Glutamatergic neuron (in vitro differentiated cells): ENCODE measurements at regions not wholly inside any gene's neighbourhood (a gene's known extent, or its start where the extent isn't known, plus 50 kb on each side); places are given as distances from the start of the nearest gene placed in this dataset.
A peak's percentile ranks its signal among the peaks of the same experiment; 100 is the strongest.

Experiments used
- DNase-seq: peaks from one replicate; pipeline ENCODE4 v3.0.0; 2022
- H3K27ac Mint-ChIP-seq: one replicate; pipeline ENCODE4 v1.8.0; 2020; ENCODE audit warnings: mild to moderate bottlenecking, mixed read lengths, inconsistent platforms; ENCODE audit not compliant: unreplicated experiment
- H3K27me3 Mint-ChIP-seq: one replicate; pipeline ENCODE4 v1.8.0; 2020; ENCODE audit warnings: mild to moderate bottlenecking, moderate library complexity, mixed read lengths, inconsistent platforms; ENCODE audit not compliant: unreplicated experiment
- H3K36me3 Mint-ChIP-seq: one replicate; pipeline ENCODE4 v1.8.0; 2020; ENCODE audit warnings: mild to moderate bottlenecking, mixed read lengths, inconsistent platforms; ENCODE audit not compliant: unreplicated experiment
- H3K4me1 Mint-ChIP-seq: one replicate; pipeline ENCODE4 v1.8.0; 2020; ENCODE audit warnings: mild to moderate bottlenecking, low read depth, mixed read lengths, inconsistent platforms; ENCODE audit not compliant: unreplicated experiment
- H3K4me3 Mint-ChIP-seq: one replicate; pipeline ENCODE4 v1.8.0; 2020; ENCODE audit warnings: mild to moderate bottlenecking, mixed read lengths, inconsistent platforms; ENCODE audit not compliant: unreplicated experiment
- H3K9me3 Mint-ChIP-seq: one replicate; pipeline ENCODE4 v1.8.0; 2020; ENCODE audit warnings: mild to moderate bottlenecking, moderate library complexity, mixed read lengths, inconsistent platforms; ENCODE audit not compliant: unreplicated experiment
- TF ChIP-seq, protein P1 (sequence below): fragments of 200-600 bp; sonication (generic); IDR thresholded peaks from one replicate; pipeline ENCODE4 v1.5.0; 2021; ENCODE audit not compliant: partially characterized antibody, unreplicated experiment

DNA sequence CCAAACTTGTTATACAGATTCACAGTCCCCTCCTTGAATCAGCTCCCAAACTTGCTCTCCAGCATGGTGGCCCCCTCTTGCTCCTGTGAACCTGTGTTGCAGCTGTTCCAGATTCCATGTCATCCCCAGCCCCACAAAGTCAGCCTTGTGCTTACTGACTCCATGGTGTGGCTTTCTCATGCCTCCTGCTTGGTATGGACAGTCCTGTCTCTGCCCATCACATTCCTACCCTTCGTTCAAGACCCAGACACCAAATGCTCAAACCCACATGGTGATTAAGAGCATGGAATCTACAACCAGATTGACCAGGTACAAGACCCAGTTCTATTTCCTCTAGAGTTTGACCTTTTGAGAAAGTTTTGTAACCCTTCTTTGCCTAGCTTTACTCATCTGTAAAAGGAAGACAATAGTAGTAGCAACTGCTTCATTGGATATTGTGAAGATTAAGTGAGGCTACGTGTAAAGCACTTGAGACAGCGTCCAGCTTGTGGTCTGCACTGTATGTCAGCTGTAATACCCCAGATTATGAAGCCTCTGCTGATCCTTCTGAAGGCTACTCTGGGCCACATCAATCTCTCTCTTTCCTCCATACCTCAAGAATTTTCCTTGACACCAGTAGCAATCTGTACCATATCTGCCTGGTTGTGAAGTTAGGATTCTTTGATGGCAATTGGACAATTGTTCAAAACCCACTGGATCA is 146.4 kb upstream of the HAAO start:
- Mint-ChIP-seq H3K4me3 (peak overlapping the region; percentile 26), H3K36me3 (no peaks in the 10 kb centered on the region), H3K9me3 (peaks cover 8% of the 10 kb centered on the region), H3K4me1 (peaks cover 5% of the 10 kb centered on the region), H3K27me3 (peaks cover 4% of the 10 kb centered on the region), H3K27ac (no peak overlapping the region)
- TF ChIP-seq, protein P1, sequence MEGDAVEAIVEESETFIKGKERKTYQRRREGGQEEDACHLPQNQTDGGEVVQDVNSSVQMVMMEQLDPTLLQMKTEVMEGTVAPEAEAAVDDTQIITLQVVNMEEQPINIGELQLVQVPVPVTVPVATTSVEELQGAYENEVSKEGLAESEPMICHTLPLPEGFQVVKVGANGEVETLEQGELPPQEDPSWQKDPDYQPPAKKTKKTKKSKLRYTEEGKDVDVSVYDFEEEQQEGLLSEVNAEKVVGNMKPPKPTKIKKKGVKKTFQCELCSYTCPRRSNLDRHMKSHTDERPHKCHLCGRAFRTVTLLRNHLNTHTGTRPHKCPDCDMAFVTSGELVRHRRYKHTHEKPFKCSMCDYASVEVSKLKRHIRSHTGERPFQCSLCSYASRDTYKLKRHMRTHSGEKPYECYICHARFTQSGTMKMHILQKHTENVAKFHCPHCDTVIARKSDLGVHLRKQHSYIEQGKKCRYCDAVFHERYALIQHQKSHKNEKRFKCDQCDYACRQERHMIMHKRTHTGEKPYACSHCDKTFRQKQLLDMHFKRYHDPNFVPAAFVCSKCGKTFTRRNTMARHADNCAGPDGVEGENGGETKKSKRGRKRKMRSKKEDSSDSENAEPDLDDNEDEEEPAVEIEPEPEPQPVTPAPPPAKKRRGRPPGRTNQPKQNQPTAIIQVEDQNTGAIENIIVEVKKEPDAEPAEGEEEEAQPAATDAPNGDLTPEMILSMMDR, result no peak
- no peak for DNase-seq

DNA sequence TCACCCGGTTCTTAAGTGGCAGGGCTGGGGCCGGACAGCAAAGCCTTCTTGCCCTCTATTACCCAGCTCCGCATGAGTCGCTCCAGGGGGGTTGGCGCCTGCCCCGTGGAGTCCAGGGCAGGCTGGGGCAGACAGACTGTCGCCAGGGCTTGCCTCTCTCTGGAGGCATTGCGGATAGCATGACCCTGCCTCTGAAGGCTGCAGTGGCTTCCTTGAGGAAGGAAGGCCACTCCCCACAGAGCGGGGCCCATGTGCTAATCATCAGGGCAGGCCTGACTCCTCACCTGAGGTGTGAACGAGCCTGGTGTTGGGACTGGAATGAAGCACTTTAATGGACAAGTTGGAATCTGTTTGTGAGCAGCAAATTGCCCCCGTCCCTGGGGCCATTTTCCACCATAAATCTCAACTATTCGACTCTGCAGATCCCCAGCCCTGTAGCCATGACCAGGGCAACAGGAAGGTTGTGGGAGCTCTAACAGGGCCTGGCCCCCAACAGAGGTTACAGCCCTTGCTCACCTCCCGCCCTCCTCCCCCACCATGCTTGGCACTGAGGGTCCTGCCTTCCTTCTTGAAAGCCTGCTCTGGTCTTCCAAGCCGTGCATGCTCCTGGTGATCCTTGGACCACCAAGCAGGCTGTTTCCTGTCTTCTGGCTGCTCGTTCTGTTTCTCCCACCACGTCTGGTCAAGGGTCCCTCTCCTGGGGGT is 144.9 kb upstream of the HAAO start:
- Mint-ChIP-seq H3K4me1 (peaks cover 6% of the 10 kb centered on the region), H3K27ac (no peak overlapping the region), H3K36me3 (no peaks in the 10 kb centered on the region), H3K9me3 (peaks cover 8% of the 10 kb centered on the region), H3K4me3 (no peak overlapping the region), H3K27me3 (peaks cover 6% of the 10 kb centered on the region)
- TF ChIP-seq, protein P1, result no peak
- no peak for DNase-seq

DNA sequence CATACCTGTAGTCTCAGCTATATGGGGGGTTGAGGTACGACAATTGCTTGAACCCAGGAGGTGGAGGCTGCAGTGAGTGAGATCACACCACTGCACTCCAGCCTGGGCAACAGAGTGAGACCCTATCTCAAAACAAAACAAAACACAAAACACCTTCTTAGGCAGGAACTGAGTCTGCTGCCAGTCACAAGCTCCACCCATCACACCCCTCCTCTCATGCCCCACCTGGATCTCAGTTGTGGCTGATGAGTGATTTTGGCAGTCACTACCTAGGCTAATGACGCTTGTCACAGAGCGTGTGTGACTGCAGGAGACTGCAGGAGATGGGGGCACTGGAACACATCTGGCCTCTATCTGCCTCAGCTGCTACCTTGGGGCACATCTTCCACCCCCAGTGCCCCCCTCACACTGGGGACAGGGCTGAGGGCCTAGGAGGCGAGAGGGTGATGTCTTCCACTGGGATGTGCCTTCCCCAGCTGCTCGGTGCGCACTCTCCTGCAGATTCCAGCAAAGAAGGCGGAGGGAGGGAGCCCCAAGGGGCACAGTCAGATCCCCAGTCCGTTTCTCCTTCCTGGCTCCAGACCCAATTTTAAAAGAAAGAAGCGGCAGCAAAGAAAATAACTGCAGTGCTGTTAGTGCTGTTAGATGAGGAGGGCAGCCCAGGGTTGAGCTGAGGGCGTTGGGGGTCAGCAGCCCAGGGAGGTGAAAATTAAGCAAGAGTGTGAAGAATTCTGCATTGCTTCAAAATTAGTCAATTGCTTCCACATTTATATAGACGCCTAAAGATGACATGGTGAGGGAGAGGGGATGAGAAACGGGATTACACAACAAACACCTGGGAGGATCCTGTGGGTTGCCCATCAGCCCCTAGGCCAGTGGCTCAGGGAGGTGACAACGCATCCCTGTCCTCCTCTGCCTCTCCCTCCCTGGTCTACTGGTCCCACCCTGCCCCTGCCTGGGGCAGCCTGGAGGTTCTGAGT is 143.6 kb upstream of the HAAO start:
- no peaks in the 10 kb centered on the region for H3K36me3 Mint-ChIP-seq
- no peak overlapping the region for H3K27ac Mint-ChIP-seq
- no peak for DNase-seq
- TF ChIP-seq, protein P1, result no peak
- peaks cover 6% of the 10 kb centered on the region for H3K27me3 Mint-ChIP-seq
- H3K4me1 Mint-ChIP-seq, result peaks cover 12% of the 10 kb centered on the region
- H3K9me3 Mint-ChIP-seq, result peaks cover 8% of the 10 kb centered on the region
- no peak overlapping the region for H3K4me3 Mint-ChIP-seq

DNA sequence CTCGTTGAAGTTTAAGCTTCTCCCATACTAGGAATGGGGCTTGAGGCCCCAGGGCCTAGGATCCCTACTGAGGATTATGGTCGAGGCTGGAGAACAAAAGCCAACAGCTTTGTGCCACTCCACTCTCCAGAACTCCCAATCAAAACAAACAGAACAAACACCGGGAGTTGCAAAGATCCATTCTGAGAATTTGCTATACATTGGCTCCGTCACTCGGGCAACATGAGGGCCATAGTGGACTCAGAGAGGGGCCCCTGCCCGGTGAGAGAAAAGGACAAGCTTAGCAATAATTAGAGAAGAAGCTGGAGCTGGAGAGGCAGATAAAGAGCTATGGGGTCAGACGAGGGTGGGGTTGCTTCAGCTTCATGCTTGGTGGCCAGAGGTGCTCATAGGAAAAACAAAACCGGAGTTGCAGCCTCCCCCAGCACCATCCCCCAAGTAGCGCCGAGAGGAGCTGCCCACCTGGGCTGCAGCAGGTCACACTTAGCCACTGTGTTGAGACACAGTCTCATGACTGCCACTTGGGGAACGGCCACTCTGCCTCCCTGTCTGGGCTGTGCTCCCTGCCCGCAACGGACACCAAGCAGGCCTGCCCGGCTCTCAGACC is 142.3 kb upstream of the HAAO start:
- H3K4me3 Mint-ChIP-seq, result no peak overlapping the region
- TF ChIP-seq, protein P1, result no peak

More for the DNA sequence above, 142.3 kb upstream of the HAAO start:
- Mint-ChIP-seq H3K36me3 (no peaks in the 10 kb centered on the region), H3K4me1 (peaks cover 16% of the 10 kb centered on the region), H3K27ac (no peak overlapping the region), H3K27me3 (peaks cover 11% of the 10 kb centered on the region), H3K9me3 (peaks cover 13% of the 10 kb centered on the region)
- DNase-seq, result no peak
